H54 (cell line): ENCODE measurements at regions not wholly inside any gene's neighbourhood (a gene's known extent, or its start where the extent isn't known, plus 50 kb on each side); places are given as distances from the start of the nearest gene placed in this dataset.

Source experiments
- DNase-seq: peaks from one replicate; pipeline ENCODE4 v3.0.0; 2011; ENCODE audit warnings: low spot score, mixed read lengths; ENCODE audit not compliant: insufficient read length
- FAIRE-seq: peaks from 3 replicates; lab custom pipeline; 2011; peaks lifted over from hg19 to GRCh38; lab: Jason Lieb, UNC
- POLR2A ChIP-seq: IDR thresholded peaks from 2 replicates; pipeline ENCODE4 v1.6.1; 2011; ENCODE audit warnings: low read depth, mild to moderate bottlenecking, low read length

DNA sequence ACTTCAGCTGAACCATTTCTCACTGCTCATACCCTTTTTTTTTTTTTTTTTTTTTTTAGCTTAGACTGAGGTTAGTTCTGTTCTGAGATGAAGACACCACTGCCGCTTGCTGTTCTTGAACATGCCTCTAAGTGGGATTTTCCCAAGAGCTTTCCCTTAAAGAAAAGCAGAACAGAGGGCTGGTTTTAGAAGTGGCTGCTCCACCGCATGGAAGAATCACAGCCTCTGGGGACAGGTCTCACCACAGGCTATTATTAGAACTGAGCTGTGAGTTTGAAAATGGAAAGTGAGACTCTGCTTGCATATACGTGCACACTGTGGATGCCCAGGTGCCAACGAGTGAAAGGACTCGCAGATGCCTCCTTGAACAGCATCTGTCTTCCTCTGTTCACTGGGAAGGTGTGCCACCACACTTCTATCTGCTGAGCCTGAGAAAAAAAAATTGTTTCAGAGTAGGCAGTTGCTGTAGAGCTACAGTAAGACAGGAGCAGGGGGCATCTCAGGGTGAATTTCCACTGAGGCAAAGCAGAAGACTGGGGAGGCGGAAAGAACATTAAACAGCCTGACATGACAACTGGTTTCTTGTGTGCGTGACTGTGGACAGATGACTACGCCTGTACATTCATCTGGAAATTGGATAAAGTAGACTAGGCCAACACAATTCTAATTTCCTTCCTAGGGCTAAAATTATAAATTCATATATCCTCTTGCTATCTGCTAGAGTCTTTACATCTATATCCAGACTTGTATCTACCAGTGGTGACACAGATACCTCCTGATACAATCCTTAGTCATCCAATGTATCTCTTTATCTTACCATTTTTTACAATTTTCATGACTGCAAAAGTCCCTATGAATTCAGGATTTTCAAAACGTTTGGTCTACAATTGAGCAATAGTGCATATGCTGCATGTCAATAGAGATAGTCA is 1045.7 kb upstream of the CELF4 start:
- TF ChIP-seq POLR2A: no peak
- no peak for DNase-seq
- no peak for FAIRE-seq

DNA sequence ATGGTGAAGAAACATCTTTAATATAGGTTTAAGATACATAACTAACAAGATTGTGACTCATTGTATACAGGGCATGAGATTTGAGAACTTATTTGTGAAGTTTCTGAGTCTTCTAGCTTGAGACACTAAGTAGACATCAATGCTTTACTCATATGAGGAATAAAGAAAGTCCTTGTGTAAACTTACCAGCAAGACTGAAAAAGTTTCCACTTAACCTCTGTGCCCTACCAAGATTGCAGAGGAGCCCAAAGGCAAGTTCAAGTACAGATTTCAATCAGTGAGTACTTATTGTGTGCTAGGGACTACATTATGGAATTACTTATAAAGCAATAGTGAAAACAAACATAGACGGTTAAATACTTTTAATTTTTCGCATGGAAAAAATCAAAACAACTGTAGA is 1041.2 kb upstream of the CELF4 start:
- DNase-seq (no peak), FAIRE-seq (no peak)
- no peak for TF ChIP-seq POLR2A

DNA sequence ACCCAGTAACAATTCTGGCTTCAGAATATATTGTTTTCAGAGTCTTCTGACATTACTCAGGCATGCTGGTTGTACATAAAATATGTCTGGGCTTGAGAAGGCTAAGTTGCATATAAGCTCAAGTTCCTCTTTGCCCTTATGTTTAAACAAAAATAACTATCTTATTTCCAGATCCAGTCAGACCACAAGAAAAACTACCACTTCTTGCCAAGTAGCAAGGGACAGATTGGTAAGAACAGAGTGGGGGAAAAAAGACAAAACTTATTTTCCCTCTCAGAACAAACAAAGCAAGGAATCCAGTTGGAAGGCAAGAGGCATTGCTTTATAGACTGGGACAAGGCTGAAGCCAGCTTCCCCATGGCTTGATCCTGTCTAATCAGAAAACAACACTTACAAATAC is 1036.7 kb upstream of the CELF4 start:
- TF ChIP-seq POLR2A: no peak
- FAIRE-seq: no peak
- no peak for DNase-seq

DNA sequence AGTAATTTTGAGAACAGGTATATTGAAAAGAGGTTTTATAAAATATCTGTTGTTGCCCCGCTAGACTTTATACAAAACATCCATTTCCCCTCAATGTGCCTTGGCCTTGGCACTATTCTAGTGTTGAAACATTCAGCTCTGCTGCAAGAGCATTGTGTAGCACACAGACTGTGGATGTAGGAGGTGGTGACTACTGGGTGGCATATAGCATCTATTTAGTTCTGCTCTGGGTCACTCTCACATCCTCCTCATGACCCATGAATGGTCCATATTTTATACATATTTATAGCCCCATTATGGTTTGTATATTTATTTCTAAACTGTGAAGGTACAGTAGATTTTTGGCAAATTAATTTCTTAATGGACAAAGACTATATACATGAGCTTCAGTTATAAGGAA is 1022.0 kb upstream of the CELF4 start:
- DNase-seq (no peak), FAIRE-seq (no peak)
- no peak for TF ChIP-seq POLR2A

DNA sequence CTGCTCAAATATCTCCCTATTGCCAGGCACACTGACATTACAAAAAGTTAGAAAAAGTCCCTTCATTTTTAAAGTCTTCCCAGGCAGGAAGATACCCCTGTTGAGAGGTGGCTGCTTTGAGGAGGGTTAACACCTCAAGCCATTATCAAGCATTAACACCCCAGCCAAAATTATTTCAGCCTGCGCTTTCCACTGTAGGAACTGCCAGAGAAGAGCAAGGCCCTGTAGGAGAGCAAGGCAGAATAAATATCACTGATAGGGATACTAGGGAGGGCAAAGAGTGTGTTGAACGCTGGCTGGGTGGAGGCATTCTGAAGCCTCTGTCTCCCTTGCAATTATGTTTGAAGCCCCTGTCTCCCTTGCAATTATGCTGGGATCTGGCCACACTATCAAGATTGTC is 1020.7 kb upstream of the CELF4 start:
- FAIRE-seq: no peak
- TF ChIP-seq POLR2A: no peak
- DNase-seq: no peak

DNA sequence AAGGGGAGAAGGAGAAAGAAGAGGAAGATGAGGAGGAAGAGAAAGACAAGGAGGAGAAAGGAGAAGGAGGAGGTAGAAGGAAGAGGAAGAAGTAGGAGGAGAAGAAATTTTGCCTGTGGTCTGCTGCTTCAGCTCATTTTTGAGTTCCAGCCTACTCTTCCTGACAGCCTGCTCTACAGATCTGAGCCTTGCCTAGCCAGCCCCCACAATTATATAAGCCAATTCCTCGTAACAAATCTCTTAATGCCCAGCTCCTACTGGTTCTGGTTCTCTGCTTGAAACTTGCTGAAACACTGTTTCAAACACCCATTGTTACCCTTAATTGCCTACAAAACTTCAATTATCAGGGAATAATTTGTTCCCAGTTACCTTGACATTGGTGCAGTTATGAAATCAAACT is 1014.2 kb upstream of the CELF4 start:
- FAIRE-seq: no peak
- no peak for DNase-seq
- no peak for TF ChIP-seq POLR2A

DNA sequence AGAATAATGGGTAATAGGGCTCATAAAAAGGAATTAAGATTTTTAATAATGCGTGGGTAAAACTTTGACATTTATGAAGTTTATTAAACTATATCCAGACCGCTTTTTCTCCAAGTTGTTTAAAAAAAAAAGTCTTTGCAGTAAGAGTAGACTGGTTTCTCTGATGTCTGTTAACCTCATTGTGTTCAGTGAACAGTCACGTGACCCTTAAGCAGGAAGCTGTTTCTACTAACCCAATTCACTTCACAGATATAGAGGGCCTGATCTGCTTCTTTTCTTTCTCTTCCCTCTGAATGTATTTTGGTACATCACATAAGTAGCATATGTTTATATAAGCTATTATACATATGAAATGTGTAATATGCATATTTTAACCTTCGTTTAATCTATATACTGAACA is 1011.3 kb upstream of the CELF4 start:
- DNase-seq (no peak), FAIRE-seq (no peak)
- no peak for TF ChIP-seq POLR2A

DNA sequence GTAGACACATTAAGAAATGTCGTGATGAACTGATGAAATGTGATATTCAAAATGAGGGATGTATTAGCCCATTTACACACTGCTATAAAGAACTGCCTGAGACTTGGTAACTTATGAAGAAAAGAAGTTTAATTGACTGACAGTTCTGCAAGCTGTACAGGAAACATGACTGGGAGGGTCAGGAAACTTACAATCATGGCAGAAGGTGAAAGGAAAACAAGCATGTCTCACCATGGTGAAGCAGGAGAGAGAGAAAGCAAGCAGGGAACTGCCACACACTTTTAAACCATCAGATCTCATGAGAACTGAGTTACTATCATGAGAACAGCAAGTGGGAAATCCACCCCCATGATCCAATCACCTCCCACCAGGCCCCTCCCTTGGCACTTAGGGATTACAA is 1010.8 kb upstream of the CELF4 start:
- FAIRE-seq (no peak), DNase-seq (no peak)
- TF ChIP-seq POLR2A: no peak

DNA sequence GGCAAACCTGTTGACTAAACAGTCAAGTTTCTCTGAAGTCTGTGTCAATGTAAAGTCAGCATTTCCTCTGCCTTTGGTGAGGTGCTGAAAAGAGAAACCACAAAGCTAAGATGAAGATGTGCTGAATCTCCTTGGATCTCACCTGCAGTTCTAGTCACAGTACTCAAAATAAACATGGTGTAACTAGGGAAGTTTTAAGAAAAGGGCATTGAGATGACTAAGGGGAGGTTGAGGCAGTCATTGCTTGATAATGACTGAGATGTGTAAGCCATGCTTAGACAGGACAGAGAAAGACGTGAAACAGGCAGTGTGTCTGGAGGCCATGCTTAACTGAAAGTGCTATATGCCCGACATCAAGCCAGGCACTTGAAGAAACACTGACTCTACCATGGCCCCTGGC is 1010.0 kb upstream of the CELF4 start:
- DNase-seq: no peak
- no peak for FAIRE-seq
- TF ChIP-seq POLR2A: no peak

DNA sequence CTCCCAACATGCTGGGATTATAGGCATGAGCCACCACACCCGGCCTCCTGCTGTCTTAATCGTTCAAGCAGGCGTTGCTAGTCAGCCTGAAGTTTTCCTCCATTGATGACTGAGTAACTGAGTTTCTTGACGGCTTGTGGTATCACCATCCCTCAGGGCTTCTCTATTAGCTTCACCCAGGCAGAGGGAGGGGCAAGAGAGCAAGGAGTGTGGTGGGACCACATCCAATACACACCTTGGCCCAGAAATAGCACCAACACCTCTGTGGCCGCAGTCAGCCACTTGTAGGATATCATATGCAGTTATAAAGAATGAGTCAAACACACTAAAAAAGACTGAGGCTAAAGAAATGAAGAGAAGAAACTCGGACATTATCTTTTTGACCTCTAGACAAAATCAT is 1009.4 kb upstream of the CELF4 start:
- no peak for FAIRE-seq
- no peak for DNase-seq
- no peak for TF ChIP-seq POLR2A

DNA sequence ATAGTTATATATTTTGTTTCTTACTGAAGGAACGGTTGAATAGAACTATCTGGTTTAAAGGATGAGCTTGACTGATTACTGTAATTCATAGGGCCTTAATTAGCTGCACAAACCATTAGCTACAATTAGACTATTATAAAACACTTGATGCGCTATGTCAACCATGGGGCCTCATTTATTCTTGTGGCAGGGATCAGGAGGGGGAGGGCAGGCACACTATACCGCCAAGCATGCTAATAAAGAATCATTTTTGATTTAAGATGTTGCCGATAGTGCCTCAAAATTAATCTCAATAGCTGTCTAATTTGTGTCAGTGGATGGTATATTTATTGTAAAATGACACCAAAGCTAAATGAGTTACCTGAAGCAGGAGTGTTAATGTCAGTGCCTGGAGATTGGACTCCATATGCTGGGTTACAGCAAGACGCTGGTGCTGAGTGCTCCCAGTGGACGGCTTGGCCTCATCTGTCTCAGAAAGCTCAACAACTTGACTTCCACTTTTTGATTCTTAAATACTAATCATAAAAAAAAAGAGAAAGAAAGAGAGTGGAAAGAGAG is 1007.0 kb upstream of the CELF4 start:
- DNase-seq: no peak
- FAIRE-seq: no peak
- TF ChIP-seq POLR2A: no peak

DNA sequence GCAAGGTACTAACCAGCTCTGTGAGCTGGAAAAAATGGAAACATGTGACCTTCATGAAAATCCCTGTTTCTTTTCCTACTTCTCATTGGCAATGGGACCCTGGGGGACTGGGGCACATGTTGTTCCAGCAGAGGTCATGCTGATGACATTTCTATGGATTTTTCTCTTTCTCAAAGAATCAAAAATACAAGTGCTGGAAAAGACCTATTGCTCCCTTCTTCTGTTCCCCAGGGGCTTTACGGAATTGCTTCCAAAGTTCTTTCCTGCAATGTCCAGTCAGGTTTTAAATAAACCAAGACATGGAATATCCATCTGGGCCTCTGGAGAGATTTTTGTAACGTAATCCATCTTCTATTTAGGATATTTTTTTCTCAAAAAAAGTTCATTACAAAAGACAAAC is 1006.1 kb upstream of the CELF4 start:
- FAIRE-seq (no peak), DNase-seq (no peak)
- TF ChIP-seq POLR2A: no peak

DNA sequence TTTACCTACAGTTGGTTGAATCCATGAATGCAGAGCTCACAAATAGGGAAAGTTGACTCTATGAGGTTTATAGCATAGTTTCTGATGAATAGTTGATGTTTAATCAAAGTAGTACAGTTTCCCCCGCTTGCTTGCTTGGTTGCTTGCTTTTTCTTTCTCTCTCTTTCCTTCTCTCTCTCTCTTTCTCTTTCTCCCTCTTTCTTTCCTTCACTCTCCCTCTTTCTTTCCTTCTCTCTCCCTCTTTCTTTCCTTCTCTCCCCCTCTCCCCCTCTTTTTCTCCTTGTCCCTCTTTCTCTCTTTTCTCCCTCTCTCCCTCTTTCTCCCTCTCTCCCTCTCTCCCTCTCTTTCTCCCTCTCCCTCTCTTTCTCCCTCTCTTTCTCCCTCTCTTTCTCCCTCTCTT is 999.9 kb upstream of the CELF4 start:
- DNase-seq: no peak
- no peak for TF ChIP-seq POLR2A
- FAIRE-seq: no peak

DNA sequence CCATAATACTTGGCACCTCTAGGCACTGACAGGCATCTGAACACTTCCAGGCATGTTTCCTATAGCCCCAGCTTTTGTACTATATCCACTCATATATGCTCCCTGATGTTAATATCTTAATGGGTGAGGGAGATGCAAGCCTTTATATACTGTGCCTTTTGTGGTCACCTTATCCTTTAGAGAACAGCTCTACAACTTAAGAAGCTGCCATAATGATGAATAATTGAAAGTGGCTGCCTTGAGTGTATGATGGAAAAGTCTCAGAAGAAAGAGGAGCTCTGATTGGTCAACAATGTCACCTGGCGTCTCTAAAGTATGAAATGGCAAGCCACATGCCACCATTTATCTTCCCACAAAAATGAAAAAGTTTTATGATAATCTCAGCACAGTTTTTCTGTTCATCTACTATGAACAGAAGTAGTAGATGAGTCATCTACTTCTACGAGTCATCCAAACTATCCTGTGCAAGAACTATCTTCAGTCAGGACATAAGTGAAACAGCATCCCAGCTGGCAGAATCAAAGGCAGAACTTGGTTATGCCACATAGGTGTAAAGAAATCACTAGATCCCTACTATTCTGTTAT is 997.9 kb upstream of the CELF4 start:
- no peak for FAIRE-seq
- no peak for DNase-seq
- TF ChIP-seq POLR2A: no peak

DNA sequence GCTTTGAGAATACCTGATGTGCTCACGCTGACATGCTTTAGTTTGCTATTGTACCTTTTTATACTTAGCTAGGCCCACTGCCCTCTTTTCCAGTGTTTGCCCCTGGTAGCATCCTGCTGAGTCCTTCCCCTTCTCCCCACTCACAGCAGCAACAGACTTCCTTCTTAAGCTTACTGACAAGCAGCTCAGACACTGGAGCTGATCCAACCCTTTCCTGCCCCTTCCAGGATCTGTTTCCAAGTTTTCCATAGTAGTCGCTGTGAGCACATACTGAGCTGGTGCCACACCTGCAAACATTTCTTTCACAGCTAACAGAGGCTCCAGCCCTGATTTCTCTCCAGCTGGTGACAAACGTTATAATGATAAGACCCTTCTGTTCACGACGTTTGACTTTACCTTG is 991.4 kb upstream of the CELF4 start:
- DNase-seq (no peak), FAIRE-seq (no peak)
- no peak for TF ChIP-seq POLR2A
